Endothelial cell of umbilical vein (primary cell): ENCODE measurements at regions not wholly inside any gene's neighbourhood (a gene's known extent, or its start where the extent isn't known, plus 50 kb on each side); places are given as distances from the start of the nearest gene placed in this dataset.

ENCODE experiments used
- CTCF ChIP-seq, 2 donors: IDR thresholded peaks; 1 replicate in 1 of 2; 2 replicates in 1 of 2; pipeline ENCODE4 v1.5.1; 2011; ENCODE audit warnings: low read length in 2 of 2, mild to moderate bottlenecking in 2 of 2, moderate library complexity in 2 of 2, control low read depth in 1 of 2, inconsistent platforms in 1 of 2, low read depth in 1 of 2; ENCODE audit not compliant: insufficient read depth in 1 of 2; ENCODE audit errors: extremely low read depth in 1 of 2
- POLR2A ChIP-seq: IDR thresholded peaks from 2 replicates; pipeline ENCODE4 v1.6.1; 2012; ENCODE audit warnings: low read depth, mild to moderate bottlenecking, control low read depth, low read length
- POLR2AphosphoS5 ChIP-seq: IDR thresholded peaks from 2 replicates; pipeline ENCODE4 v1.6.1; 2012; ENCODE audit warnings: low read depth, mild to moderate bottlenecking, control low read depth, low read length, moderate library complexity; ENCODE audit not compliant: insufficient read depth

GRCh38 chr7:89401099-89401498 is 605.6 kb upstream of the TEX47 start:
- TF ChIP-seq POLR2AphosphoS5 (no peak), POLR2A (no peak), CTCF (IDR thresholded peaks at IDR 0.05; ENCODE audit: extremely low read depth in 1 of 2, insufficient read depth in 1 of 2, low read depth in 1 of 2, low read length in 2 of 2) (no peak)
